NCI-H345 treated with DMSO at 0.1 percent for 48 hours (cell line): ENCODE measurements at regions not wholly inside any gene's neighbourhood (a gene's known extent, or its start where the extent isn't known, plus 50 kb on each side); places are given as distances from the start of the nearest gene placed in this dataset.
"Not testable (repeated sequence)": the region's sequence is repeated elsewhere in the genome, so short reads cannot be mapped to it uniquely, and the experiment has no call there.

Source experiments
- DNase-seq: peaks from one replicate; lab custom pipeline; 2025; ENCODE audit not compliant: unreplicated experiment; lab: John Stamatoyannopoulos, UW

DNA sequence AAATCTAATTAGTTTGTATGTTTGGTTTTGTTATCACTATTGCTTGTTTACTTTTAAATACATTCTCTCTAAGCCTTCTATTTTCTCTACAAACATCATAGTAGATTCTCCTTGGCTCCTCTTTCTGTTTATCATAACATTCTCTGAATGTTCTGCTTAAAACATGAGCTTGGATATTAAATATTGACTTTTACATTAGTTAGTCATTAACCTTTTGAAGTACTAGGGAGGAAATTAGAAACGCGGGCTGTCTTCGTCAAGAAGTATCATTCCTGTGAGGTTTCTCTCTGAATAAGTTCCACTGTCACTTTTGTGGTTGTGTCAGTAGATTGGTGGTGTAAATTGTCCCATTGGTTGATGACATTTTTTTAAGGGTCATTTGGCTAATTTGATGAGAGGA, 821.5 kb downstream of the EFNA5 start:
- DNase-seq: no peak

DNA sequence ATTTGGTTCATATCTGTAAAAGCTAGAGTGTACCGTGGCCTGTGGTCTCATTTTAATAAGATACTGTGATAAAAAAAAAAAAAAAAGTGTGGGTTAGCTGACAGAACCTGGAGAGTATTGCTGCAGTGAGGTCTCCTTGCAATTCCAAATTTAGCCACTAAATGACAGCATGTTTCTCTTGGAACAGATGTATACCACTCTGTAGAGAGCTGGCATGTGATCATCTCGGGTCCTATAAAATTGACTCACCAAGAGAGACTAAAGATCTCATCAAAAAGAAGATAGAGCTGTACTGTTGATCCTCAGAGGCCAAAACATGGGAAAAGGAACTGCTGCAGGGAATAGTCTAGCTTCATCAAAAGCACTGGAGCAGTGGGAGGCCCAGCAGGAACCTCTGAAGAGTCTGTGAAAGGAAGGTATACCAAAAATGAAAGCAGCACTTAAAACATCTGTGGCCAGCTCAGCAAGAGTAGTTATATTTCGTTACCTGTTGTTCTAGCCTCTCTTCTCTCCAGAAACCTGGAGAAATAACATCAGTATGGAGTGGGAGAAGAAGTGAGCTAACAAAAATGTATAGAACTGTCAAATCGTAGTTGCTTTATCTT, 826.8 kb downstream of the EFNA5 start:
- no peak for DNase-seq

DNA sequence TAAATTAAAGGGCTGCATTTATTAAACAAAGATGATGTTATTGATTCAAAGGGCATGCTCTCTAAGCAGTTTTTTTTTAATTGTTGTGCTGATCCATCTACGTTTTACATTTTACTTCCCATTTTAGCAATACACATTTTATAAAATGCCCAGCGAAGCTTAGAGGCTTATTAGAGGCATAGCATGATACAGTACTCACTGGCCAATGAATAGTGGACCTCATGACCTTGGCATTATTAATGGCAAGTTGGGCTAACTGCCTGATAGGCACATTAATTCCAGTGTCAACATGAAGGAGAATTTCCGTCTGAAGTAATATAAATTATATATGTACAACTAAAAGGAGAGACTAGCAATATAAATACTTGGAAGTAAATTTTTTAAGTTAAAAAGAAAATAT, 837.2 kb downstream of the EFNA5 start:
- DNase-seq: no peak

DNA sequence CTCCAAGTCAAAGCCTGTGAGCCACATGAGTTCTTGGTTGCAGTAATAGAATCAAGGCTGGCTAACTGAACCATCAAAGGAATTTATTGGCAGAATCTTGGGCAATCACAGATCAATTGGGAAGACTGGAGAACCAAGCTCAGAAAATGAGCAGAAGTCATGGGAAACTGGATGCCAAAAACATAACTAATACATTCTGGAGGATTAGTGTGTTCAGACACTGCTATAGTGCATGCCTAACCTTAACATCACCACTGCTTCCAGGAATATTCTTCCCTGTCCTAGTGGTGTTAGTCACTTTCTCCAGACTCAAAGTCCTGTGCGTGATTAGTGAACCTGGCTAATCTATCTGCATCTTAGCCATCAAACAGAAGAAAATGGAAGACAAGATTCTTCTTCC, 843.7 kb downstream of the EFNA5 start:
- DNase-seq: no peak

DNA sequence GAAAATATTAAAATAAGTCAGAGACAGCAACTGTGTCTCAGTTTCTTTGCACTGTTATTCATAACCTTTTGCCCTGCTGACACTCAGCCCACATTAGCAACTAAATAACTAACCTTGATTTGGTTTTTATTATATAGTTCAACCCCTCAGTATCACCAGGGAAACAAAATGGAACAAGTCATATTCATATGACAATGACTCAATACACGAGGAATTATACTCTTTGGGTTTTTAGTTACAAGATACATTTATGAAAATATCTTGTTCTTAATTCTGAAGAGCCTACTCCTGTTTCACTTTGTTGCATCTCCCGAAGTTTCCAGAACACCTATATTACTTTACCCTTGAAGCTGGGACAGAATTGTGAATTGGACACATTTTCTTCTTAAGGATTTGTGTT, 845.4 kb downstream of the EFNA5 start:
- DNase-seq: no peak

DNA sequence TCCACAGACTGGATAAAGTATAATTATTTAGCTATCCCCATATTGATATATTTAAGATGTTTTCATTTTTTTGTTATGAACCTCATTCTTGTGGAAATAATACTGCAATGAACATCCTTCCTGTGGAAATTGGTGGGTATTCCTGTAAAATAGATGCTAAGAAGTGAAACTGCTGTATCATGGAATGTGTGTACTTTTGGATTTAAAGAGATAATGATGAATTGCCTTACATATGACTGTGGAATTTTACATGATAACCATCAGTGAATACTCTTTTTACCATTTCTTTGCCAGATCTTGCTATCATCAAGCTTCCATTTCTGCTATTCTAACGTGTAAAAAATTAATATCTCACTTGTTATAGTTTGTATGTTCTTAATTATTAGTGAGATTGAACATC, 847.9 kb downstream of the EFNA5 start:
- no peak for DNase-seq

DNA sequence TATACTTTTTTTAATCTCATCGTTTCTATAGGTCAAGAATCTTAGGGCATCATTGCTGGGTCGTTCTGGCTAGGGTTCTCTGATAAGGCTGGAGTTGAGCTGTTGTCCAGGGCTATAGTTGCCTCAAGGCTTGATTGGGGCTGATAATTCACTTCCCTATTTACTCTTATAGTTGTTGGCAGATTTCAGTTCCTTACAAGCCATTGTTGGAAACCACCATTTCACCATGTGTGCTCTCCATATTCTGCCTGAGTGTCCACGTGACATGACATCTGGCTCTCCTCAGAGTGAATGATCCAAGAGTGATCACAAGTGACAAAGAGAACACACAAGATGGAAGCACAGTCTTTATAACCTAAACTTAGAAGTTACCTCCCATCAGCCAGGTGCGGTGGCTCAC, 852.2 kb downstream of the EFNA5 start:
- DNase-seq: no peak

DNA sequence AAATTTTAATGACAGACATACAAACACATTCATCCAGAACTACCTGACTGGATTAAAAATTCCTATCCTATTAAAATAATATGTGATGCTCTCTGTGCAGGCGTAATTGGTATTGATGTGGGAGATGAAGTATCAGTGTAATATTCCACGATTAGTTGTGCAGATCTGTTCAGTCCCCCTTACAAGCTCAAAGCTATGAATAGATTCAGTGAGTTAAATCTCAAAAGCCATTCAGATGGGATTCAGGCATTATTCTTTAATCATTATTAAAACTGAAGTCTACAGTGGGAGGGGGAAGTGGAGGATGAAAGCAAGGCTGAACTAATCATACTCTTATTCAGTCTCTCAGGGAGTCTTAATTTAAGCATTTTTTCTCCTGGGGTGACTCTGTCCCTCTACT, 855.8 kb downstream of the EFNA5 start:
- no peak for DNase-seq

DNA sequence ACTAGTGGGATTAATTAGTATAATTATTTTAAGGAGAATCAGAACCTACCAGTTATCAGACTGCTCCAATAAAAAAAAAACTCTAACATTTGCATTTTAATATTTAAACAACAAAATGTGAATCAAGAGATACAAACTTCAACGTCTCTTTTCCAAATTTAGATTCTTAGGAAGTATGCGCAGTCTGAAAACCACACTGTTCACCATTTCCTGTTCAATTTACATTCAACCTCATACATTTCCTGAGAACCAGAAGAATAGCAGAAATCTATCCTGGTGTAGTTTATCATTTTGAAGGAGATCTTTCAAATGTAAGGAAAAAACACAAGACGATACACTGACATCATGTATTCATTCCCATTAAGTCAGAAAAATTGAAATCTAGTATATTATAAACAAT, 869.2 kb downstream of the EFNA5 start:
- DNase-seq: no peak

DNA sequence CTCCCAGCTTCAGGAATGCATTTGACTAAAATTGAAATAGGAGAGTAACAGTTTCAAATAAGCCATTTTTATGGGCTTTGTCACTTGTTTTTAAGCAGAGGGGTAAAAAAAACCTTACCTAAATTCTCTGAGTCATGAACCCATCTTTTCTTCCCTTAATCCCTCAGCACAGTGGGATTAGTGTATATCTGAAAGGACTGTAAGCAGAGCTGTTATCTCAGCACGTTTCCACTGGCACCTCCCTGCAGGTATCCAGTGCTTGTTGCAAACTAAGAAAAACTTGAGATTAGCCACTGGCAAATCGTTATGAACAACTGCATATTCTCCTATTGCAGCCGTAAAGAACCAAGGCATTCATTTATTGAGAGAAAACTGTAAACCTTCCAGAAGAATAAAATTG, 872.7 kb downstream of the EFNA5 start:
- no peak for DNase-seq

DNA sequence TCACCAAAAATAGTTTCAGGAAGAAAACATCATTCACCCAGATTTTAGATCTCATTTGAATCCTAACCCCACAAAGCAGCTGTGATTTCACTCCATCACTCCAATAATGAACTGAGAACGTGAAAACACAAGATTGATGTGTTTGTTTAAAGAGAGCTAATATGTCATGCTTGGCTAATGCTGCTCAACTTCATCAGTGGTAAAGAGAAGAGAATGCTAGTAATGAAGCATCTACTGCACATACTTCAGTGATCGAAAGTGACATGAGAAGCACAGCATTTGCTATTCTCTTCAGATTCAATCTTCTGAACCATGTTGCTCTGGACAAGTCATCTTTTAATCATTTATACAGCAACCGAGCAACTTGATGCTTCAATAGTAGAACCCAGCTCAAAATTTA, 874.7 kb downstream of the EFNA5 start:
- DNase-seq: no peak

DNA sequence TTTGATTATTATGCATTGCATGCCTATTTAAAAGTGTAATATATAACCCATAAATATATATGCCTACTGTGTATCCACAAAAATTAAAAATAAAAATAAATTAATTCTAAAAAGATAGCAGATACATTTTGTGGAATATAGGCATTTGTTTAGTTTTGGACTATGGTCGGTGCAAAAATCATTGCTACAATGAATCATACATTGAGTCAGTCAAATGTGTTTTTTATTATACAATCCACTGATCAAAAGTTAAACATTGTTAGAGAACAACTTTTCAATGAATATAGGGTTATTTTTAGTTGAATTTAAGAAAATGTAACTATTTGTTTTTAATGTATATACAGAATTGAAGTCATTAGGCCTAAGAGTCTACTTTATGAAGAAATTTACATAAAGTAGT, 885.9 kb downstream of the EFNA5 start:
- no peak for DNase-seq

DNA sequence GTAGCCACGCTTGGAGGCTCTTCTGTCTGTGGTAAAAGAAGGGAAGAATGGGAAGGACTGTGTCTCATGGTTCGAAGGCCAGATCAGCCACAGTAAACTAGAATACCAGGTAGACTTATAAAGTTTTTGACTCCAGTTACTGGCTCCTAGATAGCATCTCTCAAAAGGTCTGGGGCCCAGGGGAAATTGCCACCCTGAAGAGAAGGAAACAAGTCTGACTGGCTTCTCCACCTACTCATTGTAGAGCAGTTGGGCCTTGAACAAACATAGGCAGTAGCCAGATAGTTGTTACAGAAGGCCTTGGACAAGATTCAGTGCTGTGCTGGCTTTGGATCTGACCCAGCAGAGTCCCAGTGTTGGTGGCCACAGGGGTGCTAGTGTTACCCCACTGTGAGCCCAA, 890.4 kb downstream of the EFNA5 start:
- no peak for DNase-seq

DNA sequence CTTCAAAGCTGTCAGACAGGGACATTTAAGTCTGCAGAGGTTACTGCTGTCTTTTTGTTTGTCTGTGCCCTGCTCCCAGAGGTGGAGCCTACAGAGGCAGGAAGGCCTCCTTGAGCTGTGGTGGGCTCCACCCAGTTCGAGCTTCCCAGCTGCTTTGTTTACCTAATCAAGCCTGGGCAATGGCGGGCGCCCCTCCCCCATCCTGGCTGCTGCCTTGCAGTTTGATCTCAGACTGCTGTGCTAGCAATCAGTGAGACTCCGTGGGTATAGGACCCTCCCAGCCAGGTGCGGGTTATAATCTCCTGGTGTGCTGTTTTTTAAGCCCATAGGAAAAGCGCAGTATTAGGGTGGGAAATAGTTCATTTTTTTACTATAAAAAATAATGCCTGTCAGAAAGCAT, 894.2 kb downstream of the EFNA5 start:
- DNase-seq: not testable (repeated sequence)

DNA sequence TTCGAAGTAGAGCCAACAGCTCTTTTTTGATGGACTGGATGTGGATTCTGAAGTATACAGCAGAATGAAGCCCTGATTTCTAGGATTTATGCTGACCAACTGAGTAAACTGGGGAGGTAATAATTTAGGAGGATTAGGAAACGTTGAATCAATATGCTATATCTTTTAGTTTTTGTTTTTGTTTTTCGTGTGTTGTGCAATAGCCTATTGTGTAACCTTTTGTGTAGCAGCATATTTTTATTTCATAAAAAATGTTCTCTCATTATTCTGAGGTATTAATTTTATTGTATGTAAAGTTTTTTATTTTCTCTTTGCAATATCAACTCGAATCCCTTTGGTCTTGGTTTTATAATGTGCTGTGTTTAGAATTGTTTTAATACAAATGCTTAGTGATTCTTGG, 902.3 kb downstream of the EFNA5 start:
- DNase-seq: no peak

DNA sequence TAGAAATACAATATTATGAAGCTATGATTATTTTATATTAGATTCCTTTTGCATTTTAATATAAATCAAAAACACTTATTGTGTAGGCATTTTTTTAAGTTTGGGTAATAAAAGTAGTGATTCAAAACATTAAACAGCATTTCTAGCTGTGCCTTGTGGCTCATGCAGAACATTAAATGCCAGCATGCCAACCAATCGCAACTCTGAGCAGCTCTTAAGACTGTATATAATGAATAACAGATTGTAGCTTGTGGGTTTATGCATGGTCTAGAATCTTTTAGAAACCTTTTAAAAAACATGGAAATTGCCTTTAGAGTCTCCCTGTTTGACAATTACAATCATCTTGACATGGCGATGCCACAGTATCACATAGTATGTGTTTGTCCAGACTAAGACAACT, 903.8 kb downstream of the EFNA5 start:
- no peak for DNase-seq

DNA sequence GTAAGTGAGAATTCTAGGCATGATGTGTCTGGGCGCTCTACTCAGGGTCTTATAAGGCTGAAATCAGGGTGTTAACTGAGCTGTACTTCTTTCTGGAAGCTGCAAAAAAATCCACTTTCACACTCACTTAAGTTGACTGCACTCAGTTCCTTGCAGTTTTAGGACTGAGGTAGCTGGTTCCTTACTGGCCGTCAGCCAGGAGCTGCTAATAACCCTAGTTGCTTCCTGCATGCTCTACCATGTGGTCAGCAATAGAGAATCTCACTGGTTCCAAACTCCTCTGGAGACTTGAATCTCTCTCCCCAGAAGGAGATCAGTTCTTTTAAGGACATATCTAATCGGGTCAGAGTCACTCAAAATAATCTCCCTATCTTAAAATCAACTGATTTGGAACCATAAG, 911.2 kb downstream of the EFNA5 start:
- DNase-seq: no peak

DNA sequence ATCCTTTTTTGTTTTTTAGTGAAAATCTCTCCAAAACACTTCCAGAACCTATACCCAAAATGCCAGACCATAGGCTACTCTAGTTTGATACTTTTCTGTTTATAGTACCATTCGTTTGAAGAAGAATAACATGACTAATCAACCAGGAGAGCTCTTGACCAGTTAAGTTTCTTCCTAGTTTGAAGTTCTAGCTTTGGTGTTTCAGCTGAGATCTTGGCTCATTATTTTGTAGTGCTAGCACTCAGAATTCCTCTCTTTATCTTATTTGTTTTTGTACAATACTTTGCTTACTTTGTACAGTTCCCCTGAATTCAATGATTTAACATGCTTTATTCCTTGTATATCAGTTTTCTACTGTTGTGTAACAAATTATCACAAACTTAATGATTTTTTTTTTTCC, 911.6 kb downstream of the EFNA5 start:
- DNase-seq: no peak

DNA sequence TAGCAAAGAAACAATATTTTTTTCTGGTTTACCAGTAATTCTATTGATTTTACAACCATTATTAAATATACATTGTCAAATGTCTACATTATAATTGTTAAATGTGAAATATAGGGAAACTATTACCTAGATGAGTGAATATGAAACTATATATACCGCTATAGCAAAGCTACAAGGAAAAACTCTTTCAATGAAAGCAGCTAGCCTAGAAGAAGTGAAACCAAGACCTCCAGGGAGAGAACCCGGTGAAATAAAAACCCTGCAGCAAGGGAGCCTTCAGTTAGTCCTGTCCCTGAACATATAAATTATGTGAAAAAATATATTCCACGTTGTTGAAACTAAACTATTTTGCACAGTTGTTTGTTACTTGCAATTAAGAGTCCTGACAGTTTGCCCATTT, 913.1 kb downstream of the EFNA5 start:
- DNase-seq: no peak

DNA sequence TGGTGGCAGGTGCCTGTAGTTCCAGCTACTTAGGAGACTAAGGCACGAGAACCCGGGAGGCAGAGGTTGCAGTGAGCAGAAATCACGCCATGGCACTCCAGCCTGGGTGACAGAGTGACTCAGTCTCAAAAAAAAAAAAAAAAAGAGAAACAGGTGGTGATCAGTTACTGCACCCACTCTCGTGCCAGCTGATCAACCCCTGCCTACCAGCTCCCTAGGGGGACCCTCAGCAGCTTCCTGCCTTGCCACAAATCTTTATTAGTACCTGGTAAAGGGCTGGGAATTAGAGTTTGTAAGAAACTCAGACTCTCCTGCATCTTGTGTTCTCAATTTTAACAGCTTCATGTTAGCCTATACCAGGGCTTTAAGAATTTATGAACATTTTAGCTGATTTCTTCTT, 914.9 kb downstream of the EFNA5 start:
- DNase-seq: no peak

DNA sequence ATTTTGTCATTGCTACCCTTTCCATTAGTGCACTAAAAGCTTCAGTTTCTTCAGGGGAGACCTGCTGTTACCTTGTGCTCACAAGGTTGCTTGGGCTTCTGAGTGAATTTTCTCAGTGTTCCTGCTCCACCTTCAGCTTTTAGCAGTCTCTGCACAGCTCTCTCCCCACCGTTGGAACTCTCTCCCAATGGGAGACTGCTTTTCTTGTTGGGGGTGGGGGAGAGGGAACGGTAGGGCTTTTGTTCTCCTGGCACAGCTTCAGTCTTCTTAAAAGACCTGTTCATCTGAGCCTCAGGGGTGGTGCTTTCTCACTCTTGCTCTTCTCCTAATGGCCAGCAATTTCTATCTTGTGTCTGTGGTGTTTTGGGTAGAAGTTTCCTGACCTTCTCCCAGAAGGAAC, 915.7 kb downstream of the EFNA5 start:
- no peak for DNase-seq

DNA sequence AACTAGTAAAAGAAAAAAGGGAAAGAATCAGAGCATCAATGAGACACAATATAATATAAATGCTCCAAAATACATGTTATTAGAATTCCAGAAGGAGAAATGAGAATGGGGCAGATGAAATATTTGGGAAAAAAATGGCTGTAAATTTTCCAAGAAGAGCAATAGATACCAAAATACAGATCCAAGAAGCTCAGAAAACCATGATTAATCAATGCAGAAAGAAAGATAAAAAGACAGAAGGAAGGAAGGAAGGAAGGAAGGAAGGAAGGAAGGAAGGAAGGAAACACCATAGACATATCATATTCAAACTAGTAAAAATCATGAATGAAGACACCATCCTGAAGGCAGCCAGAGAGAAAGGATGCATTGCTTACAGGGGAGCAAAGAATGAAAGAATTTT, 920.9 kb downstream of the EFNA5 start:
- no peak for DNase-seq

DNA sequence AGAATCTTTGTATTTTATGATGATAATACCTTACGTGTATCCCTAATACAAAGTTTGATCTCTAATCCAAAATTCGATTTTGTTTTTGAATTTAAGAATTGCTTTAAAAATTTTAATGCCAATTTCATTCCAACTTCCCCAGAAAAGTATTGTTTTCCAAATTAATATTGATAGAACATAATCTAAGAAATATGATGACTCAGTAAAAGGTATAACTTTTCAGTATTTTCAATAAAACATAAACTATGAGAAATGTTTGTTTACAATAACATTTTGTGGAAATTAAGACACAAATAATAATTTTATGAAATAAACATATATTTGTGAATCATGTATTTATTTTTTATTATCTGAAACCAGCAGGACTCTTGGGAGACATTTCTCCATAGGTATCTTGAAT, 931.6 kb downstream of the EFNA5 start:
- DNase-seq: no peak

DNA sequence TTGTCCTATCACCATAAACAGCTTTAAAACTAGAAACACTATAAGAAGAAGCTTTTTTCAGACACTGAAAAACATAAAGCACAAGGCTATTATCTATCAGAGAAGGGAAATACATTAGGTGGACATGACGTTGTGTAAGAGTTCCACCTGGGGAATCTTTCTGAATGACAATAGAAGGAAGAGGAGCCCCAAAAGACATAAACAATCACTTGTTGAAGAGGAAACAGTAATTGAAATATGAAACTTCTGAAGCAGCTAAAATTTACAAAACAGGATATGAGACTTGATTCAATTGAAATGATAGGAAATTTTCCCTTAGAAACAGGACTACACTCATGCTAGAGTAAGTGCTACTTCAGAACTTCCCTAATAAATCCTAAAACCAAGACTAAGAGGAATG, 933.6 kb downstream of the EFNA5 start:
- no peak for DNase-seq
